HG03064 (cell line): ENCODE measurements at regions not wholly inside any gene's neighbourhood (a gene's known extent, or its start where the extent isn't known, plus 50 kb on each side); places are given as distances from the start of the nearest gene placed in this dataset.
A peak's percentile ranks its signal among the peaks of the same experiment; 100 is the strongest.

Source experiments
- ATAC-seq: cut with Tn5 transposase; IDR thresholded peaks from one replicate; pipeline ENCODE4 v1.9.1; 2021; ENCODE audit warnings: low read depth; ENCODE audit not compliant: unreplicated experiment

GRCh38 chr17:55635253-55635914 is 87.3 kb downstream of the TMEM100 start:
- no peak for ATAC-seq

GRCh38 chr17:55634702-55635101 is 88.0 kb downstream of the TMEM100 start:
- ATAC-seq: no peak

GRCh38 chr17:55632893-55633292 is 89.8 kb downstream of the TMEM100 start:
- no peak for ATAC-seq

GRCh38 chr17:55632236-55632635 is 90.4 kb downstream of the TMEM100 start:
- no peak for ATAC-seq

GRCh38 chr17:55629995-55630394 is 92.7 kb downstream of the TMEM100 start:
- ATAC-seq: no peak

GRCh38 chr17:55625521-55625920 is 97.1 kb downstream of the TMEM100 start:
- peak; percentile 35 for ATAC-seq

GRCh38 chr17:55624772-55625433 is 97.8 kb downstream of the TMEM100 start:
- ATAC-seq: peak; percentile 56

GRCh38 chr17:55622547-55622946 is 100.1 kb downstream of the TMEM100 start:
- no peak for ATAC-seq

GRCh38 chr17:55620945-55621344 is 101.7 kb downstream of the TMEM100 start:
- ATAC-seq: no peak

GRCh38 chr17:55620023-55620422 is 102.6 kb downstream of the TMEM100 start:
- no peak for ATAC-seq

- ATAC-seq: no peak
Measured at GRCh38 chr17:55617441-55617840, 105.2 kb downstream of the TMEM100 start.

- no peak for ATAC-seq
Measured at GRCh38 chr17:55614061-55614460, 102.8 kb upstream of the SMIM36 start.

GRCh38 chr17:55612691-55613141 is 101.5 kb upstream of the SMIM36 start:
- no peak for ATAC-seq

- ATAC-seq: no peak
Measured at GRCh38 chr17:55607731-55608341, 96.6 kb upstream of the SMIM36 start.

GRCh38 chr17:55606488-55606815 is 95.2 kb upstream of the SMIM36 start:
- no peak for ATAC-seq

- no peak for ATAC-seq
Measured at GRCh38 chr17:55605705-55606487, 94.6 kb upstream of the SMIM36 start.

GRCh38 chr17:55601874-55602364 is 90.7 kb upstream of the SMIM36 start:
- ATAC-seq: no peak

- ATAC-seq: no peak
Measured at GRCh38 chr17:55598495-55598894, 87.2 kb upstream of the SMIM36 start.

- no peak for ATAC-seq
Measured at GRCh38 chr17:55588446-55589242, 77.4 kb upstream of the SMIM36 start.

GRCh38 chr17:55587608-55588139 is 76.4 kb upstream of the SMIM36 start:
- ATAC-seq: no peak
